ENCODE measurements at regions not wholly inside any gene's neighbourhood (a gene's known extent, or its start where the extent isn't known, plus 50 kb on each side); places are given as distances from the start of the nearest gene placed in this dataset.

DNA sequence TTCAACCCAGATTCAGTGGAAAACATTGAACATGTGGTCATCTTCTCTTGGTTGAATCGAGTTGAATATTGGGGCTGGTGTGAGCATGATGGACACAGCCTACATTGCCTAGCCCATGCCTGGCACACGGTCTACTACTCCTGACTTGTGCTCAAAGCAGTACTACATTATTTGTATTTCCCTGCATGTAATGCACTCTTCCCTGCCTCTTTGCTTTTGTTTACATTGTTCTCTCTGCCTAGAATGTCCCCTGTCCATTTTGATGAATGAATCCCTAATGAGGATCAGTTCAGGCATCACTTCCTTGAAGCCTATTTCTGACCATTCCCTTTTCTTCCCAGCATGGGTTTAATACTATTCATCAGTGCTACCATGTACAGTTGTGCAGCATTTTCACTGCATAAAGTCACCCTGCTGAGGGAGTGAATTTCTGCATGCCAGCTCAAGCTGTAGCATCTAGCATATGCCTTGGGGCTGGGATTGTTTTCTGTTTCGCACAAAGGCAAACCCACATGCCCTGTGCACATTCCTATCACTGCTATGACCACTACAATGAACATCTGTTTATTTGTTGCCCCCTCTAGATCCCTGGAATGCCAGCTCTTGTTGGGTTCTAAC is 75.3 kb upstream of the CCN6 start:
- no peak for DNase-seq (ENCODE audit: low read depth)
- TF ChIP-seq, protein P1, sequence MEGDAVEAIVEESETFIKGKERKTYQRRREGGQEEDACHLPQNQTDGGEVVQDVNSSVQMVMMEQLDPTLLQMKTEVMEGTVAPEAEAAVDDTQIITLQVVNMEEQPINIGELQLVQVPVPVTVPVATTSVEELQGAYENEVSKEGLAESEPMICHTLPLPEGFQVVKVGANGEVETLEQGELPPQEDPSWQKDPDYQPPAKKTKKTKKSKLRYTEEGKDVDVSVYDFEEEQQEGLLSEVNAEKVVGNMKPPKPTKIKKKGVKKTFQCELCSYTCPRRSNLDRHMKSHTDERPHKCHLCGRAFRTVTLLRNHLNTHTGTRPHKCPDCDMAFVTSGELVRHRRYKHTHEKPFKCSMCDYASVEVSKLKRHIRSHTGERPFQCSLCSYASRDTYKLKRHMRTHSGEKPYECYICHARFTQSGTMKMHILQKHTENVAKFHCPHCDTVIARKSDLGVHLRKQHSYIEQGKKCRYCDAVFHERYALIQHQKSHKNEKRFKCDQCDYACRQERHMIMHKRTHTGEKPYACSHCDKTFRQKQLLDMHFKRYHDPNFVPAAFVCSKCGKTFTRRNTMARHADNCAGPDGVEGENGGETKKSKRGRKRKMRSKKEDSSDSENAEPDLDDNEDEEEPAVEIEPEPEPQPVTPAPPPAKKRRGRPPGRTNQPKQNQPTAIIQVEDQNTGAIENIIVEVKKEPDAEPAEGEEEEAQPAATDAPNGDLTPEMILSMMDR (IDR thresholded peaks at IDR 0.05; ENCODE audit: insufficient read depth, low read depth, low read length, missing control alignments): no peak
- H3K4me3 ChIP-seq (ENCODE audit: low read depth, low read length): no peak overlapping the region

DNA sequence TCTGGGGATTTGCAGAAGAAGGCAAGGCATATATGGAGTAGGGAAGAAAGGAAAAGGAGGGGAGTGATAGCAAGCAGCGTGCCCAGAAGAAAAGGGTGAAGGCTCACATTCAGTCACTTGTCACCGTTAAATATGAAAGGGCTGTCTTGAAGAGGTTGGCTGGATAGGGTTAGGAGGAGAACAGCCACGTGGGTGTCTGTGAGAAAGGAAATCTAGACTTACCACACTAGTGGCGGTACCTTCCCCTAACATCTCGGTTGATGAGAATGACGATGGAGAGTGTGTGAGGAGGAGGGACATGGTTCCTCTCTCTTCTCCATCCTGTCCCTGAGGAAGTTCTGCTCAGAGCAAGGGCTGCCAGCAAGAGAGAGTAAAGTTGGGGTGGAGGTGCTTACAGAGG is 74.3 kb upstream of the CCN6 start:
- no peak overlapping the region for H3K4me3 ChIP-seq (ENCODE audit: low read depth, low read length)
- DNase-seq (ENCODE audit: low read depth): no peak
- TF ChIP-seq, protein P1 (IDR thresholded peaks at IDR 0.05; ENCODE audit: insufficient read depth, low read depth, low read length, missing control alignments): no peak

GRCh38 chr6:111980143-111980542 is 73.8 kb upstream of the CCN6 start:
- no peak overlapping the region for H3K4me3 ChIP-seq (ENCODE audit: low read depth, low read length)
- DNase-seq (ENCODE audit: low read depth): no peak
- TF ChIP-seq, protein P1 (IDR thresholded peaks at IDR 0.05; ENCODE audit: insufficient read depth, low read depth, low read length, missing control alignments): no peak

- no peak overlapping the region for H3K4me3 ChIP-seq (ENCODE audit: low read depth, low read length)
- TF ChIP-seq, protein P1 (IDR thresholded peaks at IDR 0.05; ENCODE audit: insufficient read depth, low read depth, low read length, missing control alignments): no peak
- DNase-seq (ENCODE audit: low read depth): no peak
Measured at GRCh38 chr6:111980971-111981840, 72.7 kb upstream of the CCN6 start.

DNA sequence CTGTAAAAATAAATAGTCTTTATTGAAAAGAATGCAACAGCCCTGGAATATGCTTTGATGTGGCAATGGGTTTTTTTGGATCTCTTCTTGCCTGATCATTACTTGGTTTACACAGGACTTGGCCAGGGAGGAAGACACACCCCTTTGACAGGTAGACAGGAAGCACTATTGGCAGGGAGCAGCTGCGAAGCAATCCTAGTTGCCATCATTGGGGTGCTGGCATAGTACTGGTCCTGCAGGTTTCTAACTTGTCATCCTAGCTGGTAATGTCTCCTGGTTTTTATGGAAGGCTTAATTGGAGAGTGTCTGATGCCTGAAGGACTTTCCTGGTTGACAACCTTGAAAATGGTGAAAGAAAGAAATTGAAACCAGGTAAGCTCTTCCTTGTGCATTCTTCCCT is 71.2 kb upstream of the CCN6 start:
- TF ChIP-seq, protein P1 (IDR thresholded peaks at IDR 0.05; ENCODE audit: insufficient read depth, low read depth, low read length, missing control alignments): no peak
- DNase-seq (ENCODE audit: low read depth): no peak
- no peak overlapping the region for H3K4me3 ChIP-seq (ENCODE audit: low read depth, low read length)

DNA sequence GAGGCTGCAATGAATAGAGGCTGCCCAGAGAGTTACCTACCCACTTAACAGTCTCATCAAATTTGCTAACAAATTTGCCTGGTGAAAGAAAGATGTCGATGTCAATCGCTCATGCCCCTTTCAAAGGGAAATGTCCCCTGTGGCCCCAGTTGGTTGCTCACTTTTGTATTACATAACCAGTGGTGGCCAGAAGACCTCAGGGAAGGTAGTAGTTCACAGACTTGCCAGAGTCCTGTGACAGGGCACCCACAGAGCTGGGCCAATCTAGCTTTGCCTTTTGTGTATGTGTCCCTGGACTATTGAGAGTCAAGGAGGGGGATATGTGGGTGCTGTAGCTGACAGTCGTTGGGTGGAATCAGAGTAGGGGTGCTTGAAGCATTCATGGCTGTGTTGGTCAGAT is 70.7 kb upstream of the CCN6 start:
- TF ChIP-seq, protein P1 (IDR thresholded peaks at IDR 0.05; ENCODE audit: insufficient read depth, low read depth, low read length, missing control alignments): no peak

More for the DNA sequence above, 70.7 kb upstream of the CCN6 start:
- no peak for DNase-seq (ENCODE audit: low read depth)
- no peak overlapping the region for H3K4me3 ChIP-seq (ENCODE audit: low read depth, low read length)
